Type B pancreatic cell (in vitro differentiated cells): ENCODE measurements at regions not wholly inside any gene's neighbourhood (a gene's known extent, or its start where the extent isn't known, plus 50 kb on each side); places are given as distances from the start of the nearest gene placed in this dataset.

ENCODE experiments used
- DNase-seq: peaks from one replicate; pipeline ENCODE4 v3.0.0; 2021; ENCODE audit warnings: mixed read lengths; ENCODE audit not compliant: unreplicated experiment; ENCODE audit errors: extremely low spot score
- H3K27ac Mint-ChIP-seq: 2 replicates; pipeline ENCODE4 v1.8.0; 2021; ENCODE audit warnings: mild to moderate bottlenecking, mixed read lengths
- H3K27me3 Mint-ChIP-seq: 2 replicates; pipeline ENCODE4 v1.8.0; 2021; ENCODE audit warnings: mixed read lengths
- H3K36me3 Mint-ChIP-seq: 2 replicates; pipeline ENCODE4 v1.8.0; 2021; ENCODE audit warnings: mixed read lengths
- H3K4me1 Mint-ChIP-seq: one replicate; pipeline ENCODE4 v1.8.0; 2021; ENCODE audit warnings: mixed read lengths; ENCODE audit not compliant: unreplicated experiment
- H3K4me3 Mint-ChIP-seq: 2 replicates; pipeline ENCODE4 v1.8.0; 2021; ENCODE audit warnings: mild to moderate bottlenecking, mixed read lengths
- H3K9me3 Mint-ChIP-seq: 2 replicates; pipeline ENCODE4 v1.8.0; 2021; ENCODE audit warnings: mixed read lengths
- CTCF ChIP-seq: fragments of 200-600 bp; sonication (generic); conservative IDR thresholded peaks from 2 replicates; pipeline ENCODE4 v1.5.0; 2021; ENCODE audit warnings: antibody characterized with exemption, mild to moderate bottlenecking

GRCh38 chr2:239566162-239566994 is 165.6 kb upstream of the HDAC4 start:
- peaks cover 5% of the 10 kb centered on the region for H3K9me3 Mint-ChIP-seq
- TF ChIP-seq CTCF, result no peak

GRCh38 chr2:239564587-239564986 is 163.8 kb upstream of the HDAC4 start:
- peaks cover 12% of the 10 kb centered on the region for H3K4me1 Mint-ChIP-seq
- no peak overlapping the region for H3K27ac Mint-ChIP-seq
- peaks cover 5% of the 10 kb centered on the region for H3K9me3 Mint-ChIP-seq
- H3K4me3 Mint-ChIP-seq, result no peak overlapping the region
- no peaks in the 10 kb centered on the region for H3K36me3 Mint-ChIP-seq
- no peak for TF ChIP-seq CTCF
- H3K27me3 Mint-ChIP-seq, result peaks cover 21% of the 10 kb centered on the region
- no peak for DNase-seq

More at GRCh38 chr2:239566162-239566994, 165.6 kb upstream of the HDAC4 start:
- Mint-ChIP-seq H3K4me1 (peaks cover 12% of the 10 kb centered on the region), H3K27me3 (peaks cover 21% of the 10 kb centered on the region), H3K36me3 (no peaks in the 10 kb centered on the region), H3K4me3 (no peak overlapping the region), H3K27ac (no peak overlapping the region)
- no peak for DNase-seq

- TF ChIP-seq CTCF, result no peak
These were observed 162.7 kb upstream of the HDAC4 start for GRCh38 chr2:239563561-239563960.

GRCh38 chr2:239561446-239562001 is 160.7 kb upstream of the HDAC4 start:
- Mint-ChIP-seq H3K36me3 (no peaks in the 10 kb centered on the region), H3K4me3 (no peak overlapping the region), H3K4me1 (peaks cover 4% of the 10 kb centered on the region), H3K27ac (no peak overlapping the region), H3K27me3 (peaks cover 17% of the 10 kb centered on the region), H3K9me3 (peaks cover 5% of the 10 kb centered on the region)
- no peak for DNase-seq
- no peak for TF ChIP-seq CTCF

More at GRCh38 chr2:239563561-239563960, 162.7 kb upstream of the HDAC4 start:
- H3K4me1 Mint-ChIP-seq, result peaks cover 7% of the 10 kb centered on the region
- H3K9me3 Mint-ChIP-seq, result peaks cover 5% of the 10 kb centered on the region
- no peak overlapping the region for H3K4me3 Mint-ChIP-seq
- DNase-seq, result no peak
- H3K36me3 Mint-ChIP-seq, result no peaks in the 10 kb centered on the region
- H3K27ac Mint-ChIP-seq, result no peak overlapping the region
- H3K27me3 Mint-ChIP-seq, result peaks cover 22% of the 10 kb centered on the region

GRCh38 chr2:239559417-239560261 is 158.8 kb upstream of the HDAC4 start:
- Mint-ChIP-seq H3K27me3 (peaks cover 31% of the 10 kb centered on the region), H3K9me3 (peaks cover 5% of the 10 kb centered on the region), H3K4me3 (no peak overlapping the region), H3K36me3 (no peaks in the 10 kb centered on the region), H3K4me1 (peaks cover 4% of the 10 kb centered on the region), H3K27ac (no peak overlapping the region)
- DNase-seq, result no peak
- TF ChIP-seq CTCF, result no peak
